ENCODE measurements at regions not wholly inside any gene's neighbourhood (a gene's known extent, or its start where the extent isn't known, plus 50 kb on each side); places are given as distances from the start of the nearest gene placed in this dataset.
"Not testable (repeated sequence)": the region's sequence is repeated elsewhere in the genome, so short reads cannot be mapped to it uniquely, and the experiment has no call there.

DNA sequence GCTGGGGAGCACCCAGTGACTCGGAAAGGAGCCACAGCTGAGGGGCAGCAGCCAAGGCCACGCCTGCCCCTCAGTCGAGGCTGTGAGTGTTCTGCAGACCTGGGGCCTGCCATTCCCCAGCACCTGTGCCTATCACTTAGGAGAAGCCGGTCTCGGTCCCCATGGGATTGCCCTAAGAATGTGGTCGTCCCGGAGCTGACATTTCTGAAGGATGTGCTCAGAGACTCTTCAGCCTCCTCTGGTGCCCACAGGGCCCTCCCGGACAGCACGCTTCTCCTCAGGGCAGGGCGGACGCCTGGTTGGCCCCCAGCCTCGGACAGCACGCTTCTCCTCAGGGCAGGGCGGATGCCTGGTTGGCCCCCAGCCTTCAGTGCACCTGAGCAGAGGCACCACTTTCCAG, 223.9 kb downstream of the ERMARD start:
- DNase-seq (ENCODE audit: low read depth), result no peak
- no peak for TF ChIP-seq CTCF (conservative IDR thresholded peaks at IDR 0.05; ENCODE audit: low read depth, low read length)
- H3K4me3 ChIP-seq (ENCODE audit: low read depth, low read length), result no peak overlapping the region

- TF ChIP-seq CTCF (conservative IDR thresholded peaks at IDR 0.05; ENCODE audit: low read depth, low read length), result no peak
- H3K4me3 ChIP-seq (ENCODE audit: low read depth, low read length), result no peak overlapping the region
- no peak for DNase-seq (ENCODE audit: low read depth)
Measured at GRCh38 chr6:169974663-169975062, 223.2 kb downstream of the ERMARD start.

DNA sequence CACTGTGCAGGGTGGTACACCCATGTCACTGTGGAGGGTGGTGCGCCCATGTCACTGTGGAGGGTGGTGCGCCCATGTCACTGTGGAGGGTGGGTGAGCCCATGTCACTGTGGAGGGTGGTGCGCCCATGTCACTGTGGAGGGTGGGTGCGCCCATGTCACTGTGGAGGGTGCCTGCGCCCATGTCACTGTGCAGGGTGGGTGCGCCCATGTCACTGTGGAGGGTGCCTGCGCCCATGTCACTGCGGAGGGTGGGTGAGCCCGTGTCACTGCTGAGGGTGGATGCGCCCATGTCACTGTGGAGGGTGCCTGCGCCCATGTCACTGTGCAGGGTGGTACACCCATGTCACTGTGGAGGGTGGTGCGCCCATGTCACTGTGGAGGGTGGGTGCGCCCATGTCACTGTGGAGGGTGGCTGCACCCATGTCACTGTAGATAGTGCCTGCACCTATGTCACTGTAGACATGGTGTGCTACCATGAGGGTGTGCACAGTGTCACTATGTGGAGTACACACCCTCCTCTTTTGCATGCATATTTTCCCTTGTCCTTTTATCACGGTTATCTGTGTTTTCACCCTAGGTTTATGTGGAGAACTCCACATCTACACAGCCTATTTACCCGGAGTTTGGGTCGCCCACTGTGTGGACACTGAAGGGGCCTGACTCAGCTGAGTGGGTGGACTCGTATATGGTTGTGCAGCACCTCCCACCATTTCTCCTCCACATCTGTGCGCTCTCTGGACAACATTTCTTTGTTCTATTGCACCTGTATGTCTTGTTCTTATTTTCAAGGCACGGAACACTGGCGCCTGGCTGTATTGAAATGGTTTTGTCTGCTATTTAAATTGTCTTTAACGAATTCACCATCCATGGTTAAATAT, 222.4 kb downstream of the ERMARD start:
- DNase-seq (ENCODE audit: low read depth); H3K4me3 ChIP-seq (ENCODE audit: low read depth, low read length): not testable (repeated sequence)

DNA sequence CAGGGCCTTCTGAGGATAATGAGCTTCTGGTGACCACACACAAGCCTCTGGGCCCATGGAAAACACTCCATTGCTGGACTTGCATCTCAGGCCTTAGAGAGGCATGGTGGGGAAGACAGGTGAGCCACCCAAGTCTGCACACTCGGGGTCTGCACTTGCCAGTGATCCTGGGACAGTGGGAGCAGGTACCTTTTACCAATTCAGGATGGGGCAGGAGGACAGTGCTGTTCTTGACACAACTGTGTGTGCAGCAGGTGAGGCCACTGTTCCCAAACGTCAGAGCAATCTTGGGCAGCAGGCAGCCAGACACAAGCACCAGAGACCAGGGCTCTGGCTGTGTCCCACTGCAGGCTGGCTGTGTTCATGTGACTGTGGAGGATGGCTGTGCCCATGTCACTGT, 221.3 kb downstream of the ERMARD start:
- no peak for DNase-seq (ENCODE audit: low read depth)
- TF ChIP-seq CTCF (conservative IDR thresholded peaks at IDR 0.05; ENCODE audit: low read depth, low read length), result no peak
- H3K4me3 ChIP-seq (ENCODE audit: low read depth, low read length), result no peak overlapping the region

- TF ChIP-seq CTCF (conservative IDR thresholded peaks at IDR 0.05; ENCODE audit: low read depth, low read length), result no peak
- DNase-seq (ENCODE audit: low read depth), result no peak
- no peak overlapping the region for H3K4me3 ChIP-seq (ENCODE audit: low read depth, low read length)
Measured at GRCh38 chr6:169972101-169972651, 220.8 kb downstream of the ERMARD start.

GRCh38 chr6:169971081-169971861, 219.8 kb downstream of the ERMARD start:
- no peak for DNase-seq (ENCODE audit: low read depth)
- H3K4me3 ChIP-seq (ENCODE audit: low read depth, low read length), result no peak overlapping the region
- TF ChIP-seq CTCF (conservative IDR thresholded peaks at IDR 0.05; ENCODE audit: low read depth, low read length), result no peak

GRCh38 chr6:169970306-169970988, 219.0 kb downstream of the ERMARD start:
- DNase-seq (ENCODE audit: low read depth), result no peak
- no peak for TF ChIP-seq CTCF (conservative IDR thresholded peaks at IDR 0.05; ENCODE audit: low read depth, low read length)
- H3K4me3 ChIP-seq (ENCODE audit: low read depth, low read length), result no peak overlapping the region

All from epithelial cell of proximal tubule (primary cell).